Keratinocyte (primary cell): ENCODE measurements at regions not wholly inside any gene's neighbourhood (a gene's known extent, or its start where the extent isn't known, plus 50 kb on each side); places are given as distances from the start of the nearest gene placed in this dataset.

Experiments
- DNase-seq: peaks from one replicate; pipeline ENCODE4 v3.0.0-alpha.2; 2011; ENCODE audit warnings: low read depth, missing footprints, low spot score
- FAIRE-seq: peaks from 2 replicates; lab custom pipeline; 2011; peaks lifted over from hg19 to GRCh38; lab: Jason Lieb, UNC
- H2AFZ ChIP-seq: 2 replicates; pipeline ENCODE4 v1.6.0; 2012; ENCODE audit warnings: low read length, control low read depth, inconsistent platforms; ENCODE audit not compliant: control insufficient read depth
- H3K27ac ChIP-seq: 2 replicates; pipeline ENCODE4 v1.5.1; 2011; ENCODE audit warnings: low read length; ENCODE audit not compliant: control insufficient read depth, insufficient read depth
- H3K27me3 ChIP-seq: 3 replicates; pipeline ENCODE4 v1.6.0; 2011; ENCODE audit warnings: low read length; ENCODE audit not compliant: control insufficient read depth, insufficient read depth; ENCODE audit errors: extremely low read depth
- H3K36me3 ChIP-seq, 2 experiments: 2 replicates in 1 of 2; 3 replicates in 1 of 2; pipeline ENCODE4 v1.5.1; 2011; ENCODE audit warnings: low read length in 2 of 2, mild to moderate bottlenecking in 1 of 2; ENCODE audit not compliant: control insufficient read depth in 2 of 2, insufficient read depth in 2 of 2; ENCODE audit errors: extremely low read depth in 1 of 2
- H3K4me1 ChIP-seq: 3 replicates; pipeline ENCODE4 v1.5.1; 2011; ENCODE audit warnings: low read length; ENCODE audit not compliant: control insufficient read depth, insufficient read depth; ENCODE audit errors: extremely low read depth
- H3K4me2 ChIP-seq: 3 replicates; pipeline ENCODE4 v1.6.0; 2011; ENCODE audit warnings: low read depth, low read length; ENCODE audit not compliant: control insufficient read depth, insufficient read depth; ENCODE audit errors: extremely low read depth
- H3K4me3 ChIP-seq, 3 experiments: fragments of 200-600 bp in 1 of 3; sonication (generic) in 1 of 3; 2 replicates in 2 of 3; 3 replicates in 1 of 3; pipeline ENCODE4 v1.5.1; 2011 to 2016; ENCODE audit warnings: low read length in 3 of 3, mild to moderate bottlenecking in 3 of 3, control low read depth in 2 of 3, inconsistent platforms in 1 of 3, low read depth in 1 of 3, mixed read lengths in 1 of 3, mixed run types in 1 of 3, moderate library complexity in 1 of 3; ENCODE audit not compliant: control insufficient read depth in 2 of 3, insufficient read depth in 2 of 3; ENCODE audit errors: extremely low read depth in 1 of 3
- H3K79me2 ChIP-seq: 2 replicates; pipeline ENCODE4 v1.6.0; 2012; ENCODE audit warnings: low read length; ENCODE audit not compliant: control insufficient read depth, insufficient read depth
- H3K9ac ChIP-seq: 3 replicates; pipeline ENCODE4 v1.6.0; 2011; ENCODE audit warnings: low read length; ENCODE audit not compliant: control insufficient read depth, insufficient read depth; ENCODE audit errors: extremely low read depth
- H3K9me1 ChIP-seq: 3 replicates; pipeline ENCODE4 v1.6.0; 2011; ENCODE audit warnings: low read length; ENCODE audit not compliant: control insufficient read depth, insufficient read depth; ENCODE audit errors: extremely low read depth
- H3K9me3 ChIP-seq: 2 replicates; pipeline ENCODE4 v1.5.1; 2012; ENCODE audit warnings: low read depth, low read length; ENCODE audit not compliant: control insufficient read depth
- H4K20me1 ChIP-seq: 3 replicates; pipeline ENCODE4 v1.6.0; 2011; ENCODE audit warnings: low read length; ENCODE audit not compliant: control insufficient read depth, insufficient read depth; ENCODE audit errors: extremely low read depth
- EZH2 ChIP-seq: IDR thresholded peaks from one replicate; pipeline ENCODE4 v1.6.1; 2012; ENCODE audit warnings: inconsistent platforms, mild to moderate bottlenecking, low read length, moderate library complexity
- dilution Hi-C: fragments of 300-500 bp; cut with MboI; formaldehyde crosslinking; loops from one replicate; pipeline ENCODE4 v1.7.0; 2020; ENCODE audit warnings: low sequenced_read_pairs; ENCODE audit not compliant: extremely low pct_ligation_motif_present
- TF ChIP-seq, protein P1 (sequence below), 3 experiments: IDR thresholded peaks in 1 of 3; conservative IDR thresholded peaks in 1 of 3; optimal IDR thresholded peaks in 1 of 3; 2 replicates in 2 of 3; 3 replicates in 1 of 3; pipeline versions ENCODE3 to v1.5.1; 2011; ENCODE audit warnings: low read length in 3 of 3, mild to moderate bottlenecking in 3 of 3, moderate library complexity in 2 of 3, control low read depth in 1 of 3, inconsistent platforms in 1 of 3; ENCODE audit not compliant: insufficient read depth in 2 of 3; ENCODE audit errors: extremely low read depth in 1 of 3

DNA sequence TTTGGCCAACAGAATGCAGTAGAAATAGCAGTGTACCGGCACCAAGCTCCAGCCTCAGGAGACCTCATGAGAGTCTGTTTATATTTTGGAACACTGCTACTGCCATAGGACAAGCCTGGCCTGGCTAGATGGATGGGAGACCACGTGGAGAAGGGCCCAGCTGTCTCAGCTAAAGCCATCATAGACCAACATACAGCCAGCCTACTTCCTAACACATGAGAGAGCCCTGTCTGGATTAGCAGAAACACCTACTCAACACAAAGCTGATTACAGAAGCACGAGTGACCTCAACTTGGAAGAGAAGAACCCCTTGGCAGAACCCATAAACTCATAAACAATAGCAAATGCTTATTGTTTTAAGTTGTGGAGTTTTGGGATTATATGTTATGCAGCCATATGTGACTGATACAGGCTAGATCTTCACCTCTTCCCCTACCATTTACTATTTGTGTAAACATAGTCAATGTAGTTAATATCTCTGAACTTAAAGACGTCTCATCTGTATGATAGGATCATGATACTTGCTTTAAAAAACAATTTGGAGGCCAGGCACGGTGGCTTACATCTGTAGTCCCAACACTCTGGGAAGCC is 199.4 kb upstream of the ZNF217 start:
- no peak for TF ChIP-seq EZH2
- TF ChIP-seq, protein P1, sequence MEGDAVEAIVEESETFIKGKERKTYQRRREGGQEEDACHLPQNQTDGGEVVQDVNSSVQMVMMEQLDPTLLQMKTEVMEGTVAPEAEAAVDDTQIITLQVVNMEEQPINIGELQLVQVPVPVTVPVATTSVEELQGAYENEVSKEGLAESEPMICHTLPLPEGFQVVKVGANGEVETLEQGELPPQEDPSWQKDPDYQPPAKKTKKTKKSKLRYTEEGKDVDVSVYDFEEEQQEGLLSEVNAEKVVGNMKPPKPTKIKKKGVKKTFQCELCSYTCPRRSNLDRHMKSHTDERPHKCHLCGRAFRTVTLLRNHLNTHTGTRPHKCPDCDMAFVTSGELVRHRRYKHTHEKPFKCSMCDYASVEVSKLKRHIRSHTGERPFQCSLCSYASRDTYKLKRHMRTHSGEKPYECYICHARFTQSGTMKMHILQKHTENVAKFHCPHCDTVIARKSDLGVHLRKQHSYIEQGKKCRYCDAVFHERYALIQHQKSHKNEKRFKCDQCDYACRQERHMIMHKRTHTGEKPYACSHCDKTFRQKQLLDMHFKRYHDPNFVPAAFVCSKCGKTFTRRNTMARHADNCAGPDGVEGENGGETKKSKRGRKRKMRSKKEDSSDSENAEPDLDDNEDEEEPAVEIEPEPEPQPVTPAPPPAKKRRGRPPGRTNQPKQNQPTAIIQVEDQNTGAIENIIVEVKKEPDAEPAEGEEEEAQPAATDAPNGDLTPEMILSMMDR (optimal IDR thresholded peaks at IDR 0.05 in 1 of 3, IDR thresholded peaks at IDR 0.05 in 1 of 3, conservative IDR thresholded peaks at IDR 0.05 in 1 of 3; ENCODE audit: extremely low read depth in 1 of 3, insufficient read depth in 2 of 3, low read length in 3 of 3) = no peak
- Histone ChIP-seq H3K9me3 (no peaks in the 10 kb centered on the region), H3K9me1 (no peaks in the 10 kb centered on the region), H3K79me2 (no peaks in the 10 kb centered on the region), H3K27ac (peak overlapping the region; percentile 80), H4K20me1 (no peaks in the 10 kb centered on the region), H3K4me1 (peaks cover 32% of the 10 kb centered on the region), H3K36me3 (no peaks in the 10 kb centered on the region), H2AFZ (peak overlapping the region; percentile 17), H3K27me3 (no peaks in the 10 kb centered on the region), H3K9ac (no peak overlapping the region), H3K4me3 (no peak overlapping the region), H3K4me2 (no peak overlapping the region)
- dilution Hi-C loops = no loop called here
- DNase-seq = no peak
- FAIRE-seq = no peak

DNA sequence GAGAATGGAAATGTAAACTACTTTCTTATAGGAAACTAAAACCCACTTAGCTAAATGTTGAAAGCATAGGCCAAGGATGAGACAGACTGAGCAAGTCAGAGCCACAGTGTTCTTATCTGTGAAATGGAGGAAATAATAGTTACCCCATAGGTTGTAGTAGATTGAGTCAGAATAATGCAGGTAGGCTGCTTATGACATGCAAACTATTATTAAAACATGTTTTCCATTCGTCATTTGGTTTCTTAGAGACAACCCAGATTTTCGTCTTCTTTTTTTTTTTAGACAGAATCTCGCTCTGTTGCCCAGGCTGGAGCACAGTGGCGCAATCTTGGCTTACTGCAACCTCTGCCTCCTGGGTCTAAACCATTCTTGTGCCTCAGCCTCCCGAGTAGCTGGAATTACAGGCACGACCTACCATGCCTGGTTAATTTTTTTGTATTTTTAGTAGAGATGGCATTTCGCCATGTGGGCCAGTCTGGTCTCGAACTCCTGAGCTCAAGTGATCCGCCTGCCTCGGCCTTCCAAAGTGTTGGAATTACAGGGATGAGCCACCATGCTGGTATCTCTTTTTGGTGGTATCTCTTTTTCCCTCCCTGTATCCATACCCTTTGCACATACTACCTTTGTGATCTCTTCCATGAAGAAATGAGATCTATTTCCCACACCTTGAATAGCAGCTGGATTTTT is 196.5 kb upstream of the ZNF217 start:
- H4K20me1 ChIP-seq = no peaks in the 10 kb centered on the region
- peak overlapping the region; percentile 68 for H3K4me2 ChIP-seq

More for the DNA sequence above, 196.5 kb upstream of the ZNF217 start:
- DNase-seq (no peak), FAIRE-seq (no peak)
- TF ChIP-seq, protein P1 (optimal IDR thresholded peaks at IDR 0.05 in 1 of 3, IDR thresholded peaks at IDR 0.05 in 1 of 3, conservative IDR thresholded peaks at IDR 0.05 in 1 of 3; ENCODE audit: extremely low read depth in 1 of 3, insufficient read depth in 2 of 3, low read length in 3 of 3) = no peak
- TF ChIP-seq EZH2 = no peak
- peaks cover 55% of the 10 kb centered on the region for H3K4me1 ChIP-seq
- H3K79me2 ChIP-seq = no peaks in the 10 kb centered on the region
- no peaks in the 10 kb centered on the region for H3K36me3 ChIP-seq
- H3K9me3 ChIP-seq = no peaks in the 10 kb centered on the region
- H3K9ac ChIP-seq = peak overlapping the region; percentile 68
- no peak overlapping the region for H2AFZ ChIP-seq
- dilution Hi-C loops = no loop called here
- peak overlapping the region; percentile 92 for H3K27ac ChIP-seq
- H3K27me3 ChIP-seq = no peaks in the 10 kb centered on the region
- no peak overlapping the region for H3K4me3 ChIP-seq
- H3K9me1 ChIP-seq = no peaks in the 10 kb centered on the region
